Activated T-cell treated with anti-CD3 and anti-CD28 coated beads for 24 hours (primary cell): ENCODE measurements at regions not wholly inside any gene's neighbourhood (a gene's known extent, or its start where the extent isn't known, plus 50 kb on each side); places are given as distances from the start of the nearest gene placed in this dataset.
"Not testable (repeated sequence)": the region's sequence is repeated elsewhere in the genome, so short reads cannot be mapped to it uniquely, and the experiment has no call there.

ENCODE experiments used
- DNase-seq: peaks from one replicate; pipeline ENCODE4 v3.0.0-alpha.2; 2020; ENCODE audit warnings: low read depth

DNA sequence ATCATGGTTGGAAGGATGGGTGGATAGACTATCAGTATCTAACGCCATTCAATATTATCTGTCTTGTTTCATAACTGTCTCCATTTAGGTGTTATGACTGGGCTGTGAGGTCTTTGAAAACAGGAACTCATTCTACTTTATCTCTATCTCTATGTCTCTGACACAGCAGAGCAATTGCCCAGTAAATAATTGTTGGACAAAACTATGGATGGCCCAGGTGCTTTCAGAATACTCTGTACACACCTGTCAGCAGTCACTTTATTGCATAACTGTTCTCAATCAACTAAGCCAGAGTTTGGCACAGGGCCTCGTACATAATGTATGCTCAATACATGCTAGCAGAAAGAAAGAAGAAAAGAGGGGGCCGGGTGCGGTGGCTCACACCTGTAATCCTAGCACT, 210.3 kb downstream of the OPA1 start:
- DNase-seq, result no peak

DNA sequence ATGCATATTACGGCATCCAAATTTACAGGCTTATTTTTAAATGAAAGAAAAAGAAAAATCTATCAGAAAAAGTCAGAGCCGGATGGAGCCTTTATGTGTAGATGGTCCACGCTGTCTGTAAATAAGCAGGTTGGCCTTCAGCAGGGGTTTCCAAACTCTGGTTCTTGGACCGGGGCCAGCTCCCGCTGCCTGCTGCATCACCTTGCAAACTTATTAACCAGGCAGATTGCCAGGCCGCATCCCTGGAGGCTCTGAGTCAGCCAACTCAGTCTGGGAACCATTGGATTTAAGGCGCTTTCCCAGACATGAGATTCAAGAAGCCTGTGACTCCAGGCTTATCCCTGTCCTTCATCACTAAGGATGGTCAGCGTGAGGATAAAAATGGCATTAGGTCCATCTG, 212.4 kb downstream of the OPA1 start:
- no peak for DNase-seq

GRCh38 chr3:193808317-193808716, 215.3 kb downstream of the OPA1 start:
- DNase-seq, result no peak

- DNase-seq, result no peak
These were observed 216.1 kb downstream of the OPA1 start for GRCh38 chr3:193809106-193809505.

DNA sequence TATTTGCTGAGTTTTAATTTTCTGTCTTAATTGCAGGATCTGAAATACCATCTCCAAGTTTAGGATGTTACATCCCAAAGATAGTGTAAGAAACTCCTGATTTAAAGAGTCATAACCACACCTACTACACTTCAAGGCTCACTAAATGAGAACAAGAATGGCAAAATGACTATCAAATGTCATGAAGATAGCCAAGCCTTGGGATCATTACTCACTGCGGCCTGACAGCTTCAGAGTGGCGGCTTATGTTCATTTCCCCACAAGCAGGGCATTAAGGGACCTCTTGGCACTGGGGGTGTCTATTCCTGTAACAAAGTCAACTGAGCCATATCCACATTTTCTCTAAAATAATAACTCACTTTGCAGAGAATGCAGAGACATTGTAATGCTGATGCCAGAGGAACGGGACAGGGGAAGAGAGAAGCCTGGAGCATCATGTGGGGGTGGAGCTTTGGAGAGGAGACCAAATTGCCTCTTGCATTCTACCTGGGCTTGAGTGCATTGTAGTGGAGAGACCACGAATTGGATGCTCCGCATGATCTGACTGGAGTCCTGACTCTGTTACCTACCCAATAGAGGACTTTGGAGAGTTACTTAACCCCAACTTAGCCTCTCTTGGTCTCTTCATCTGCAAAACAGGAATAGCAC, 219.2 kb downstream of the OPA1 start:
- DNase-seq, result no peak

- DNase-seq, result no peak
These were observed 219.9 kb downstream of the OPA1 start for GRCh38 chr3:193812791-193813500.

DNA sequence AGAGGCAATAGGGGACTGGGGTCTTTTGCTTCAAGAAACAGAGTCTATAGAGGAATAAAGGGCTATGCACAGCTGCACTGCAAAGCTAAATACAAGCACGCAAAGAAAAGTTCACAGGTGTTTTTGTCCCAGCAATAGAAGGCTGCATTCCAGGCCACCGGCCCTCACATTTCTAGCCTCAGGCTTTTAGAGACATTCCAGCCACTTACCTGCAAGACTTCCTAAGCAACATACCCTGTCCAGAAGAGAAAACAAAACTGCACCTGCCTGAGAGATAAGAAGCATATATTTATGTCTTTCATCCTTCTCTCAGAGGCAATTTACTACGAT, 220.5 kb downstream of the OPA1 start:
- no peak for DNase-seq

DNA sequence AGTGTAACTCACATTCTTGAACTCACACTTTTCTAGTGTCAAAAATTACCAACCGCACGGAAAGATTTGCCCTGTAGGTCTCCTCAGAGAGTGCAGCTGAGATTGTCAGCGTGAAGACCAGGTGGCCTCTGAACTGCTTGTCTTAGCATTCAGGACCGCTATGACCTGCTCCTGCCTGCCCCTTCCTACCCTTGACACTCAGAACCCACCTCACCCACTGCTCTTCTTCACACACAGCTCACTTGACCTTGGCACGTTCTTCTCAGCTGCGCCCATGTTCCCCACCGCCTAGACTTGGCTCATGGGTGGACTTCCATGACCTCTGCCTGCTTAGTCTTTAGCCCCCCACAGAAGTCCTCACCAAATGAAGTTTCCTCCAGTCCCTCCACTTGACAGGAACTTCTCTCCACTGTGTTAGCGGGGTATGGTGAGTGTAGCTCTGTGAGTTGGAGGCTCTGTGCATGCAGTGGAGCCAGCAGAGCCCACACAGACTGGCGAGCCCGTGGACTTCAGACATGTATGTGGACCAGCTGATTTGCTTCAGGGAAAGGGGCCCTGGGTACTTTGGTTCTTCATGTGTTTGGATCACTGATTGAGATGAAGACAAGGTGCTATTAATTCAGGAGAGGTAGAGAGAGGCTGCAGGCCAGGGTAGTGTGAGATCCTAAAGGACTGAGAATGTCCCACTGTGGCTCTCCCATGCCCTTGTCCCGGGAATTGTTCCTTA, 221.3 kb downstream of the OPA1 start:
- DNase-seq, result no peak

GRCh38 chr3:193815246-193816027, 222.4 kb downstream of the OPA1 start:
- DNase-seq, result no peak

DNA sequence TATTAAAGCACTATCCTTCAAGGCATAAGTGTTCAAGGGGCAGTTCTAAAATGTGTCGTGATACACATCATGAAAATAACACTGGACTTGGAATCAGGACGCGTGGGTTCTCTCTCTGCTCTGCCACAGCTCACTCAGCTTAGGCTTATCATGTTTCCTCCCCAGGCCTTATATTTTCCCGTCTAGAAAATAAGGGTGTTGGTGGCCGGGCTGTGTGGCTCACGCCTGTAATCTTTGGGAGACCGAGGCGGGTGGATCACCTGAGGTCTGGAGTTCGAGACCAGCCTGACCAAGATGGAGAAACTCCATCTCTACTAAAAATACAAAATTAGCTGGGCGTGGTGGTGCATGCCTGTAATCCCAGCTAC, 223.0 kb downstream of the OPA1 start:
- DNase-seq, result no peak

DNA sequence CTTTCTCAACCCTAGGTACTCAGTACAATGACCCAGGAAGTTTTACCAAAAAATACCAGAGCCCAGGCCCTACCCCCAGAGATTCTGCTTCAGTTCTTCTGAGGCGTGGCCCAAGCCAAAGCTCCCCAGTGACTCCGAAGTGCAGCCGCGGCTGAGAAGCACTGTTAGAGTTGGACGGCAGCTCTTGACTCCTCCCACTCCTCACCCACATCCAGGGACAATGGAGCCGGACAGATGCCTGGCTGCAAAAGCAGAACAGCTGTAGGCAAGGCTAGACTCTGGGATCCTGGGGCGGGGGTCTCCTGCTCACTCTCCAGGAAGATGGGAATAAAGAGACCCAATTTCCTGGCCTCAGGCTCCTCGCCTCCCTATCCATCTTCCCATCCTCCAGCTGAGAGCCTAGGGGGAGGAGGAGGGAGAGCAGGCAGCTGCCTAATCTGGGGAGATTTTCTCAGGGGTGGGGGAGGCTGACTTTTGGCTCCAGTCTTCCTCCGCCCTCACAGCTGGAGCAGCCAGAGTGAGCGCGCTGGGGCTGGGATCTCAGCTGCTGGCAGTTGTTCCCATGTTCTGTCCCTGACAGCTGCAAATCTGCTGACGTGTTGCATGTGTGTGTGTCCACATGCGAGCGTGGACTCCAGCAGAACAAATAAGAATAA, 223.8 kb downstream of the OPA1 start:
- DNase-seq, result no peak

DNA sequence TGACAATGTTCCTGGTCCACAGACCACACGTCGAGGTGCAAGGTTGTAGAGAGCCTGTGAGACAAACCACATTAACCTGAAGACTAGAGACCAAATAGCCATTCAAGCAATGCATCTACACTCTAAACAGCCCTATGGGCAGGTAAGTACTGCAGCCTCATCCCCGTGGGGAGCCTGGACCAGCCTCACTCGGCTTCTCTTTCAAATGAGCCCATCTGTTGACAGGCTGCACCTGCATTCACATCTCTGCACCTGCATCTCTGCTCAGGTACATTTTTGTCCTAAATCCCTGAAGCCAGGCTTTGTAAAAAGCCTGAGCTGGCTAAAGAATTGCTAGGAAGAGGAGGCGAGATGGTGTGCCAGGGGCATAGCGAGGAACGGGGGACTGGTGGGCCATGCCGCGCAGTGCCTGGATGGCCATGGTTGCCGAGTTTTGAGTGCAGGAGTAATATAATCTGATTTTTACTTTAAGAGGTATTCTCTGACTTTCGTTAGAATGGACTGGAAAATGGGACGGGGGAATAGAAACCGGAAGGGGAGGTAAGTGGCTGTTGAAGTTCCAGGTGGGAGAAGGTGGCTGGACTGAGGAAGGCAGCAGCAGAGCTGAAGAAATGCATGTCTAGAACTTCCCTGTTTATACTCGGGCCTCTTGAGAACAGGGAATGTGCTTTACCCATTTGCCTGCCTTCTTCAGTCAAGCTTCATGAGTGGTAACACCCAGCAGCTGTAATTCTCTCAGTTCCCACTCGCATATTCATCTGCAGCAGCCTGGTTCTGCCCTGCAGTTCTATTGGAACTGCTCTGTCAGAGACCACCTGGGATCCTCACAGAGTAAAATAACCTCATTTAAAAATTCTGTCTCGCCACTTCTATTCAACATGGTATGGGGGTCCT, 226.4 kb downstream of the OPA1 start:
- no peak for DNase-seq

DNA sequence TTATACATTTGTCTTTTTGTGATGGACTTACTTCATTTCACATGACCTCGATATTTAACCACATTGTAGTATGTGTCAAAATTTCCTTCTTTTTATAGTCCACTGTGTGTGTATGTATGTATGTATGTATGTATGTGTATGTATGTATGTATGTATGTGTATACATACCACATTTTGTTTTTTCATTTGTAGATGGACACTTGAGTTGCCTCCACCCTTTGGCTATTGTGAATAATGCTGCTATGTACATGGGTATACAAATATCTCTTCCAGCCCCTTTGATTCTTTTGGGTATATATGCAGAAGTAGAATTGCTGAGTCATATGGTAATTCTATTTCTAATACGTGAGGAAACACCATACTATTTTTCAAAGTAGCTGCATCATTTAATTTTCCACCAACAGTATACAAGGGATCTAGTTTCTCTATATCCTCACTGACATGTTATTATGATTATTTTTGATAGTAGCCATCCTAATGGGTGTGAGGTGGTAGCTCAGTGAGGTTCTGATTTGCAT, 228.2 kb downstream of the OPA1 start:
- no peak for DNase-seq

DNA sequence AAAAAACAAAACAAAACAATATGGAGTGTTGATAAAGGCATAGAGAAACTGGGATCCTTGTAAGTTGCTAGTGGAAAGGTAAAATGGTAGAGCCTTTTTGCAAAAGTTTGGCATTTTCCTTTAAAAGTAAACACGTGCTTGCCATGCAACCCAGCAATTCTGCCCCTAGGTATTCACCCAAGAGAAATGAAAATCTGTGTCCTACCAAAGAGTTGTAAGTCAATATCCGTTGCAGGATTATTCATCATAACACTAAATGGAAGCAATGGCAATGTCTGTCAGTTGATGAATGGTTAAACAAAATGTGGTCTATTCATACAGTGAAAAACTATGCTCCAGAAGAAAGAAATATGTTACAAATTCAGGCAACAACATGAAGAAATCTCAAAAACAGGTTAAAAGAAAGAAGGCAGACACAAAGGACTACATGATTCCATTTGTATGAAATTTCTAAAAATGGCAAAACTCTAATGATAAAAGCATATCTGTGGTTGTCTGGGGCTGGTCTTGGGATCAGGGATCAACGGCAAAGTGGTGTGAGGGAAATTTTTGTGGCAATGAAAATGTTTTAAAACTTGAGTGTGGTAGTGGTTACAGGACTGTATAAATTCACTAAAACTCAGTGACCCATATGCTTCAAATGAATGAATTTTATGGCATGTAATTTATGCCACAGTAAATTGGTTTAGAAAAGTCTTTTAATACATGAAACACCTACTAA, 229.6 kb downstream of the OPA1 start:
- no peak for DNase-seq

- DNase-seq, result not testable (repeated sequence)
These were observed 230.2 kb downstream of the OPA1 start for GRCh38 chr3:193823213-193823605.

DNA sequence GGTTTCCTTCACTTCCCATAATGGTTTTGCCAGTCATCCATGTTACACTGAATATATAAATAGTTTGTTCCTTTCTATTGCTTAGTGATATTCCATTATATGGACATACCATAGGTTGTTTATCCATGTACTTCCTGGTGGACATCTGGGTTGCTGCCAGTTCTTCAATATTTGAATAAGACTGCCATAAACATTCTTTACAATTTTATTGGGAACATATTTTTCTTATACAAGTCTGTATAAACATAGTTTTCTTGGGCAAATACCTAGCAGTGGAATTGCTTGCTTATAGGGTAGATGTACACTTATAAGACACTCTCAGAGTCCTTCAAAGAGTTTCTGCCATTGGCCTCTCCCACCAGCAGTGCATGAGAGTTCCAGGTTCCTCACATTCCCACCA, 231.4 kb downstream of the OPA1 start:
- no peak for DNase-seq

GRCh38 chr3:193825617-193826016, 232.6 kb downstream of the OPA1 start:
- no peak for DNase-seq

DNA sequence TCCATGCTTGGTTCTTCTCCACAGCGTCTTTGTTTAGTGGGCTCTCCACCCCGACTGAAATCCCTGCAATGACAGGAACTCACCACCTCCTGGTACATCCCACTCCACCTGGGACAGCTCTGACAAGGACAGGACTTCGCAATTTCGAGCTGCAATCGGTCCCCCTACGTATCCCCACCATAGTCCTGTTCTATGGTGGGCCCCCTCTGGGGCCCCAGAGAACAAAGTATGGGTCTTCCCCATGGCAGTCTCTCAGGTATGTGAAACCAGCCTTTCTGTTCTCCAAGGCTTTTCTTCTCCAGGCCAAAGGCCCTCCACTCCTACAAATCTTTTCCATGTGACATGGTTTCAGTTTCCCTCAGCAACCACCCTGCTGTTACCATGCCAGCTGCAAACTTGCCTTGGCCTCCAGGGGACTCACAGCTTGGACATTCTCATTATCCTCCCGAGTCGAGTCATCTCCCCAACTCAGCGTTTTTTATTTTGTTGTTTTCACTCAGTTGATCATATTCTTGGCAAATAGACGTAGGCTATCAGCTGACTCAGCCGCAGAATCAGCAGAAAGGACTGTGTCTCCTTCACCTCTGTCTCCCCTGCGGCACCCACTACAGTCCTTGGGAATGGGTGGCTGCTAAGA, 233.3 kb downstream of the OPA1 start:
- no peak for DNase-seq

DNA sequence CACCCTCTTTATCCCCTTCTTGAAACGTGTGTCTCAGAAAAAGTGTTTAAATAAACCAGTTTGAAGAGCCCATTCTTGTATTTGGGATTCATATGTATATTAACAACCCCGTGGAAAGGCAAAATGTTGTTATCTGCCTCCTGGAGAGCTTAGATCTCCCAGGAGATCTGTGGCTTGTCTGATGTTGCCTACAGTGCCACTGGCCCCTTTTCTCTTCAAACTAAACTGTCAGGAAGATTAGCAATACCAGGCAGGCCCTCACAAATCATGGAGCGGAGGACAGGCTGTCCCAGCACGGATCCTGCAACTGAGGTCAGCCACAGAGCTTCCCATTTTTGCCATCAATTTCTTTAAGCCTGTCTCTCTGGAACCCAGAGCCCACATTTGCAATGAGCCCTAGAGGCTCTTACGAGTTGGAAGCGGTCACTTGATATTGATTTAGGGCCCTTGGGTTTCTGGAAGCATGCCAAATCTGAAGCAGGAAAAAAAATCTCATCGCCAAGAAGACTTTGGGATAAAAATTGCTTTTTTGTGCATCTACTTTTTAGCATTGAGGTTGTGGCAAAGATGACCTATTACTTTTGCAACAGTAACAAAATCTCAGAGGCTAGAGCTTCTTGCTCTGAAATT, 234.1 kb downstream of the OPA1 start:
- DNase-seq, result no peak
